HG03064 (cell line): ENCODE measurements at regions not wholly inside any gene's neighbourhood (a gene's known extent, or its start where the extent isn't known, plus 50 kb on each side); places are given as distances from the start of the nearest gene placed in this dataset.
A peak's percentile ranks its signal among the peaks of the same experiment; 100 is the strongest.
"Not testable (repeated sequence)": the region's sequence is repeated elsewhere in the genome, so short reads cannot be mapped to it uniquely, and the experiment has no call there.

Experiments used
- ATAC-seq: cut with Tn5 transposase; IDR thresholded peaks from one replicate; pipeline ENCODE4 v1.9.1; 2021; ENCODE audit warnings: low read depth; ENCODE audit not compliant: unreplicated experiment

DNA sequence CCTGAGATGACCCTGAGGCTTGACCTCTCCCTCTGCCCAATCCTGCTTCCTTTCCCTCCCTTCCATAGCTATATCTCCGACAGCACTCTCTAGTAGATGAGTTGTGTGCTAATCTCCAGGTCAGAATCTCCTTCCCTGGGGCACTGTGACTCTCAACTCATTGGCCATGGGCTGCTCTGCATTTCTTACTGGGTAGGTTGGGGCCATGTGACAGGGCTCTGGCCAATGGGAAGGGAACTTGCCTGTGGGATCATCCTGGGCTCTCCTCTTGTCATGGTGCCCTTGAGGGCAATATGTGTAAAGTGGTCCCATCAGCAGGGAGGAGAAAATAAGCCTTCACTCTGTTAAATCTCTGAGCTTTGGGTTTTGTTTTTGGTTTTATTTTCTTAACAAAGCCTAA is 80.1 kb upstream of the ANKRD1 start:
- ATAC-seq, result no peak

- no peak for ATAC-seq
These were observed 81.8 kb upstream of the ANKRD1 start for GRCh38 chr10:91002656-91003055.

DNA sequence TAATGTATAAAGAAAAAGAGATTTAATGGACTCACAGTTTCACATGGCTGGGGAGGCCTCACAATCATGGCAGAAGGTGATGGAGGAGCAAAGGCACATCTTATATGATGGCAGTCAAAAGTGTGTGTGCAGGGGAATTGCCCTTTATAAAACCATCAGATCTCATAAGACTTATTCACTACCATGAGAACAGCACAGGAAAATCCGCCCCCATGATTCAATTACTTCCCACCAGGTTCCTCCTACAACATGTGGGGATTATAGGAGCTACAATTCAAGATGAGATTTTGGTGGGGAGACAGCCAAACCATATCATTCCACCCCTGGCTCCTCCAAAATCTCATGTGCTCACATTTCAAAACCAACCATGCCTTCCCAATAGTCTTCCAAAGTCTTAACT is 82.5 kb upstream of the ANKRD1 start:
- ATAC-seq, result not testable (repeated sequence)

GRCh38 chr10:91005276-91005675 is 84.4 kb upstream of the ANKRD1 start:
- not testable (repeated sequence) for ATAC-seq

- ATAC-seq, result no peak
These were observed 85.3 kb upstream of the ANKRD1 start for GRCh38 chr10:91006001-91006751.

GRCh38 chr10:91006752-91007346 is 86.0 kb upstream of the ANKRD1 start:
- peak; percentile 85 for ATAC-seq

DNA sequence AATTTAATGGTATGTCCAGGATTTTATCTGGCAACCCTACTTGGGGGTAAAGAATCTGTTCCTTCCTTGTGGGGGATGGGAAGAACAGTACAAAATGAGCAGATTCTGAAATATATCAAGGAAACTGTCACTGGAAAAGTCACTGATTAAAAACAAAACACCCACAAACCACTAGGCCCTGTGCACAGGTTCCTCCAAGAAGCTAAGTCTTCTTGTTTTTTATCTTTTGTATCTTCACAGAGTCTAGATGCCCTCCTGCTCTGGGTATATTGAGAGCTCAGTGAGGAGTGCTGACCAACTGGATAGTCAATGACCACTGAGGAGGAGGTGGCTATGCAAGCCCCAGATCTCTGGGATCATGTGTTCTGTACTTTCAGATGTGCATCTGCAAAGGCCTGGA is 86.8 kb upstream of the ANKRD1 start:
- no peak for ATAC-seq

GRCh38 chr10:91009121-91009520 is 88.2 kb upstream of the ANKRD1 start:
- no peak for ATAC-seq

DNA sequence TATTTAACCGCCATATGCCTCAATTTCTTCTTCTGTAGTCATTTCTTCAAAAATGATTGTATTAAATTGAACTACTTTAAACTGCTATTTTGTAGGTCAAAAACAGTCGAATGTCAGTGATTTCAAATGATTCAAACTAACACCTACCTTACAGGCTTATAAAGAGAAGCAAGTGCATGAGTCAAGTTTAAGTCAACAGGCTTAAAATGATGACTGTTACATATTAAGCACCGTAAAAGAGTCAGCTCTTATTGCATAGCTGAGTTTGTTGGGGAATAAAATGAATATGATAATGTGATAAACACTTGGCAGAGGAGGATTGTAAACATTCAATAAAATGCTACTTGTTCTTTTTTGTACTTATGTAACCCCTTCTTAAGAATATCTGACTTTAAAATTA is 90.1 kb upstream of the ANKRD1 start:
- ATAC-seq, result no peak

DNA sequence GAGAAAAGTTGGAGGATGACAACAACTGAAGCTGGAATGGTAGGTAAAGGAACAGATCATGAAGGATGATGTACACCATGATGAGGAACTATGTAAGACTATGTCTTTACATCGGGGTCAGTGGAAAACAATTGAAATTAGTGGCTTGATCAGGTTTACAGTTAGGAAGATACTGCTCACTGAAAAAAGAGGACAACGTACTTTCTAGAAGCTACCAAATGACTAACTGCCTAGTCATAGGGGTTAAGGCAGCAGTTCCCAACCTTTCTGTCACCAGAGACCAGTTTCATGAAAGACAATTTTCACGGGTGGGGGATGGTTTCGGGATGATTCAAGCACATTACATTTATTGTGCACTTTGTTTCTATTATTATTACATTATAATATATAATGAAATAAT is 91.6 kb upstream of the ANKRD1 start:
- no peak for ATAC-seq

- ATAC-seq, result no peak
These were observed 93.1 kb upstream of the ANKRD1 start for GRCh38 chr10:91013985-91014384.

DNA sequence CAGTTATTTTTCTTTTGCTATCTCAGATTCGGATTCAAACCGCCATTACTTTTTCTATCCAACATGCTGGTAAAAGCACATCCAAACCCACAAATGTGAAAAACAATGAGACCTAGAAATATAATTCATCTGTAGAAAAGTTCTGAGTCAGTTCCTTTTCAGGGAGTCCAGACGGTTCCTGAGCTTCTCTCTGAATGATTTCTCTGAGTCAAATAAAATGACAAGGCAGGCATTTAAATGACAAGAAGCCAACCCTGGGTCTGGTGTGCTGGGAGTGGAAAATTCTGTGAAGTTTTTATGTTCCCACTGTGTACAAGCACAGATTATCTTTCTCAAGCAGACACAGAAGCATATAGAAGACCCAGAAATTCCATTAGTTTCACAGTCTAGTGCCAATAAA is 96.3 kb upstream of the ANKRD1 start:
- ATAC-seq, result no peak

- ATAC-seq, result no peak
These were observed 101.0 kb upstream of the ANKRD1 start for GRCh38 chr10:91021901-91022300.

DNA sequence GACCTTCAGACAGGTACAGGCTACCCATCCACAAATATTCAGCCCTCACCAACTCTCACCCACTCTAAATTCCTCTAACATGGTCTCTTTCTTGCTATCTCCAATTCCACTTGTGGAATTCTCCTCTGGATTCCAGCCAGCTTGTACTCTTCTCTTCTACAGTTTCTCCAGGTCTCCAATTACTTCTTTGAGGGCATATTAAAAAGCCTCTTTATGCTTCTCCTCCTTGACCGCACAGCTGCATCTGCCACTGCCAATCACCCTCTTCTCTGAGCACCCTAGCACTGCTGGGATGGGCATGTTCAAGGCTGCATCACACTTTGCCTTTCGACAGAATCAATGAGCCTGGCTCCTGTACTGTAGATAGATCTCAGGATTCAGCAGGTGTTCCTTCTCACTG is 101.5 kb upstream of the ANKRD1 start:
- no peak for ATAC-seq

GRCh38 chr10:91022924-91023699 is 102.2 kb upstream of the ANKRD1 start:
- no peak for ATAC-seq

GRCh38 chr10:91023700-91024398 is 103.0 kb upstream of the ANKRD1 start:
- ATAC-seq, result no peak

GRCh38 chr10:91024541-91024940 is 103.7 kb upstream of the ANKRD1 start:
- ATAC-seq, result no peak

DNA sequence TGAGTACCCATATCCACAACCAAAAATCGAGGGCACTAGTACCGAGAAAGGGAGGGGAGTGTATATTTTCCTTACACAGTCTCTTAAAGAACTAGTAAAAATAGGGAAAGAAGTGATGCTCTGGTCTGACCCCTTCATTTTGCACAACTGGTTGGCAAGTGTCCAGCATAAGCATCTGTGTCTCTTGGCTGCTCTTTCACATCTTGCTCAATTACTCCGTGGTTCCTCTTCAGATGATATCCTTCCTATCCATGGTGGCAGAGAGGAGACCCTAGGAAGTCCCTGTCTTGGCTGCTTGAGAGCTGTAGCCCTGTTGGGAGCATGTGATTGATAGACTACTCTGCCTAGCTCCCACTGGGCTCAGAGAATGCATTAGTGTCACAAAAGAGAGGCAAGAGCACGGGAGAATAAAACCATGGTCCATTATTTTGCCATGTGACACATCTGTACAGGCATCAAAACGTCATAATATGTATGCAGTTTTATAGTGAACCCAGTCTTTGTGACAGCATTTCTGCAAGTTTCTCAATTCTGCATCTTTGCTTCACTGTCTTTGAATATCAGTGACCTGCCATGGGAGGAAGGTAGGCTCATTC is 111.8 kb upstream of the ANKRD1 start:
- no peak for ATAC-seq

GRCh38 chr10:91033324-91033950 is 112.5 kb upstream of the ANKRD1 start:
- ATAC-seq, result no peak

DNA sequence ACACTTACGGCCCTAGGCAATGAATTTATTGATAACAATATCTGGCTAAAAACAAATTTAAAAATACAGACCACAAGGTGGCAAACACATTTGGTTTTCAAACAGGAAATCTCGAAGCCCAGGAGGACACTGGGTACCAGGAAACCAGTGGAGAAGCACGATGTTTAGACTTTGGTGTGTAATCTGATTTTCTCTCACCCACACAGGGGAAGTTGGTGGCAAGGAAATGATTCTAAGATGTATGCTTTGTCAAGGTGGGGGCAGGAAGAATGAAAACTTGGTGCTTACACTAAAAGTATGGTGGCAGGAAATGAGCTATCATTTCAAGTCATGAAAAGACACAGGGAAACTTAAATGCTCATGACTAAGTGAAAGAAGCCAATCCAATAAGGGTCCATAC is 113.2 kb upstream of the ANKRD1 start:
- ATAC-seq, result no peak
